Activated CD4-positive, alpha-beta T cell treated with anti-CD3 and anti-CD28 coated beads, Interleukin-2, amount 50 U/mL, for 16 hours (primary cell): ENCODE measurements at regions not wholly inside any gene's neighbourhood (a gene's known extent, or its start where the extent isn't known, plus 50 kb on each side); places are given as distances from the start of the nearest gene placed in this dataset.
A peak's percentile ranks its signal among the peaks of the same experiment; 100 is the strongest.
"Not testable (repeated sequence)": the region's sequence is repeated elsewhere in the genome, so short reads cannot be mapped to it uniquely, and the experiment has no call there.

Experiments used
- DNase-seq: peaks from one replicate; pipeline ENCODE4 v3.0.0-alpha.2; 2020

- not testable (repeated sequence) for DNase-seq
Observed at GRCh38 chr1:206312274-206312665, 108.9 kb downstream of the SRGAP2 start.

GRCh38 chr1:206314951-206315636 lies 111.8 kb downstream of the SRGAP2 start:
- DNase-seq, result not testable (repeated sequence)

- DNase-seq, result not testable (repeated sequence)
Observed at GRCh38 chr1:206316901-206317300, 113.6 kb downstream of the SRGAP2 start.

- DNase-seq, result not testable (repeated sequence)
Observed at GRCh38 chr1:206317878-206318514, 114.7 kb downstream of the SRGAP2 start.

- DNase-seq, result not testable (repeated sequence)
Observed at GRCh38 chr1:206320227-206320626, 116.9 kb downstream of the SRGAP2 start.

- not testable (repeated sequence) for DNase-seq
Observed at GRCh38 chr1:206326159-206326939, 123.0 kb downstream of the SRGAP2 start.

- DNase-seq, result not testable (repeated sequence)
Observed at GRCh38 chr1:206331597-206331996, 128.3 kb downstream of the SRGAP2 start.

- not testable (repeated sequence) for DNase-seq
Observed at GRCh38 chr1:206333316-206333715, 130.0 kb downstream of the SRGAP2 start.

- DNase-seq, result not testable (repeated sequence)
Observed at GRCh38 chr1:206333897-206334296, 130.6 kb downstream of the SRGAP2 start.

- DNase-seq, result not testable (repeated sequence)
Observed at GRCh38 chr1:206334481-206334880, 131.1 kb downstream of the SRGAP2 start.

- not testable (repeated sequence) for DNase-seq
Observed at GRCh38 chr1:206335162-206335561, 131.8 kb downstream of the SRGAP2 start.

- not testable (repeated sequence) for DNase-seq
Observed at GRCh38 chr1:206335875-206336846, 132.8 kb downstream of the SRGAP2 start.

GRCh38 chr1:206337024-206337423 lies 133.3 kb upstream of the IKBKE start:
- not testable (repeated sequence) for DNase-seq

- not testable (repeated sequence) for DNase-seq
Observed at GRCh38 chr1:206350493-206351275, 119.6 kb upstream of the IKBKE start.

GRCh38 chr1:206351276-206352052 lies 118.8 kb upstream of the IKBKE start:
- DNase-seq, result not testable (repeated sequence)

GRCh38 chr1:206356310-206356709 lies 114.0 kb upstream of the IKBKE start:
- DNase-seq, result peak; percentile 74

GRCh38 chr1:206357962-206358361 lies 112.3 kb upstream of the IKBKE start:
- peak; percentile 64 for DNase-seq

- DNase-seq, result not testable (repeated sequence)
Observed at GRCh38 chr1:206358771-206359170, 111.5 kb upstream of the IKBKE start.

- DNase-seq, result not testable (repeated sequence)
Observed at GRCh38 chr1:206359377-206359776, 110.9 kb upstream of the IKBKE start.

- not testable (repeated sequence) for DNase-seq
Observed at GRCh38 chr1:206361978-206362543, 108.2 kb upstream of the IKBKE start.
